ENCODE measurements at regions not wholly inside any gene's neighbourhood (a gene's known extent, or its start where the extent isn't known, plus 50 kb on each side); places are given as distances from the start of the nearest gene placed in this dataset.

GRCh38 chr13:80171096-80171495 lies 169.8 kb downstream of the SPRY2 start:
- H3K36me3 Mint-ChIP-seq: peaks cover 4% of the 10 kb centered on the region; the same call in 1 of the 2 replicates
- no peak for ATAC-seq
- CTCF ChIA-PET: no interaction called here
- POLR2A ChIA-PET: no interaction called here
- H3K27ac Mint-ChIP-seq: no peak overlapping the region
- no peak for DNase-seq (ENCODE audit: low spot score)
- no peak overlapping the region for H3K4me3 Mint-ChIP-seq
- no peaks in the 10 kb centered on the region for H3K27me3 Mint-ChIP-seq (ENCODE audit: low read depth)
- TF ChIP-seq ZNF396 (CRISPR knock-in tag; IDR thresholded peaks at IDR 0.05; ENCODE audit: borderline replicate concordance) (no peak), ETV6 (CRISPR knock-in tag; IDR thresholded peaks at IDR 0.05) (no peak), ZNF416 (CRISPR knock-in tag; IDR thresholded peaks at IDR 0.05) (no peak), FOXP4 (CRISPR knock-in tag; IDR thresholded peaks at IDR 0.05) (no peak), CREB1 (CRISPR knock-in tag; IDR thresholded peaks at IDR 0.05) (no peak), TEAD4 (CRISPR knock-in tag; IDR thresholded peaks at IDR 0.05) (no peak), ZNF219 (CRISPR knock-in tag; IDR thresholded peaks at IDR 0.05; ENCODE audit: borderline replicate concordance) (no peak), ATF1 (CRISPR knock-in tag; IDR thresholded peaks at IDR 0.05) (no peak), TEAD1 (CRISPR knock-in tag; IDR thresholded peaks at IDR 0.05) (no peak), NR3C1 (CRISPR knock-in tag; conservative IDR thresholded peaks at IDR 0.05; ENCODE audit: low read depth) (no peak), GRHL2 (CRISPR knock-in tag; IDR thresholded peaks at IDR 0.05; ENCODE audit: insufficient replicate concordance, severe bottlenecking) (no peak)
- TF ChIP-seq, protein P1, sequence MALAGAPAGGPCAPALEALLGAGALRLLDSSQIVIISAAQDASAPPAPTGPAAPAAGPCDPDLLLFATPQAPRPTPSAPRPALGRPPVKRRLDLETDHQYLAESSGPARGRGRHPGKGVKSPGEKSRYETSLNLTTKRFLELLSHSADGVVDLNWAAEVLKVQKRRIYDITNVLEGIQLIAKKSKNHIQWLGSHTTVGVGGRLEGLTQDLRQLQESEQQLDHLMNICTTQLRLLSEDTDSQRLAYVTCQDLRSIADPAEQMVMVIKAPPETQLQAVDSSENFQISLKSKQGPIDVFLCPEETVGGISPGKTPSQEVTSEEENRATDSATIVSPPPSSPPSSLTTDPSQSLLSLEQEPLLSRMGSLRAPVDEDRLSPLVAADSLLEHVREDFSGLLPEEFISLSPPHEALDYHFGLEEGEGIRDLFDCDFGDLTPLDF (CRISPR knock-in tag; IDR thresholded peaks at IDR 0.05): no peak
- TF ChIP-seq, protein P2, sequence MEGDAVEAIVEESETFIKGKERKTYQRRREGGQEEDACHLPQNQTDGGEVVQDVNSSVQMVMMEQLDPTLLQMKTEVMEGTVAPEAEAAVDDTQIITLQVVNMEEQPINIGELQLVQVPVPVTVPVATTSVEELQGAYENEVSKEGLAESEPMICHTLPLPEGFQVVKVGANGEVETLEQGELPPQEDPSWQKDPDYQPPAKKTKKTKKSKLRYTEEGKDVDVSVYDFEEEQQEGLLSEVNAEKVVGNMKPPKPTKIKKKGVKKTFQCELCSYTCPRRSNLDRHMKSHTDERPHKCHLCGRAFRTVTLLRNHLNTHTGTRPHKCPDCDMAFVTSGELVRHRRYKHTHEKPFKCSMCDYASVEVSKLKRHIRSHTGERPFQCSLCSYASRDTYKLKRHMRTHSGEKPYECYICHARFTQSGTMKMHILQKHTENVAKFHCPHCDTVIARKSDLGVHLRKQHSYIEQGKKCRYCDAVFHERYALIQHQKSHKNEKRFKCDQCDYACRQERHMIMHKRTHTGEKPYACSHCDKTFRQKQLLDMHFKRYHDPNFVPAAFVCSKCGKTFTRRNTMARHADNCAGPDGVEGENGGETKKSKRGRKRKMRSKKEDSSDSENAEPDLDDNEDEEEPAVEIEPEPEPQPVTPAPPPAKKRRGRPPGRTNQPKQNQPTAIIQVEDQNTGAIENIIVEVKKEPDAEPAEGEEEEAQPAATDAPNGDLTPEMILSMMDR (IDR thresholded peaks at IDR 0.05): no peak
- TF ChIP-seq, protein P3, sequence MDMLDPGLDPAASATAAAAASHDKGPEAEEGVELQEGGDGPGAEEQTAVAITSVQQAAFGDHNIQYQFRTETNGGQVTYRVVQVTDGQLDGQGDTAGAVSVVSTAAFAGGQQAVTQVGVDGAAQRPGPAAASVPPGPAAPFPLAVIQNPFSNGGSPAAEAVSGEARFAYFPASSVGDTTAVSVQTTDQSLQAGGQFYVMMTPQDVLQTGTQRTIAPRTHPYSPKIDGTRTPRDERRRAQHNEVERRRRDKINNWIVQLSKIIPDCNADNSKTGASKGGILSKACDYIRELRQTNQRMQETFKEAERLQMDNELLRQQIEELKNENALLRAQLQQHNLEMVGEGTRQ (CRISPR knock-in tag; IDR thresholded peaks at IDR 0.05): no peak
- H3K4me1 Mint-ChIP-seq: peaks cover 5% of the 10 kb centered on the region
- peaks cover 6% of the 10 kb centered on the region for H3K9me3 Mint-ChIP-seq

GRCh38 chr13:80168089-80168850 lies 172.7 kb downstream of the SPRY2 start:
- no peak for ATAC-seq
- no peaks in the 10 kb centered on the region for H3K9me3 Mint-ChIP-seq
- POLR2A ChIA-PET: no interaction called here
- no peak for TF ChIP-seq TEAD4 (CRISPR knock-in tag; IDR thresholded peaks at IDR 0.05)
- no peak for TF ChIP-seq ATF2 (CRISPR knock-in tag; IDR thresholded peaks at IDR 0.05; ENCODE audit: borderline replicate concordance, low read depth)
- TF ChIP-seq JUN (CRISPR knock-in tag; IDR thresholded peaks at IDR 0.05): no peak
- TF ChIP-seq, protein P4, sequence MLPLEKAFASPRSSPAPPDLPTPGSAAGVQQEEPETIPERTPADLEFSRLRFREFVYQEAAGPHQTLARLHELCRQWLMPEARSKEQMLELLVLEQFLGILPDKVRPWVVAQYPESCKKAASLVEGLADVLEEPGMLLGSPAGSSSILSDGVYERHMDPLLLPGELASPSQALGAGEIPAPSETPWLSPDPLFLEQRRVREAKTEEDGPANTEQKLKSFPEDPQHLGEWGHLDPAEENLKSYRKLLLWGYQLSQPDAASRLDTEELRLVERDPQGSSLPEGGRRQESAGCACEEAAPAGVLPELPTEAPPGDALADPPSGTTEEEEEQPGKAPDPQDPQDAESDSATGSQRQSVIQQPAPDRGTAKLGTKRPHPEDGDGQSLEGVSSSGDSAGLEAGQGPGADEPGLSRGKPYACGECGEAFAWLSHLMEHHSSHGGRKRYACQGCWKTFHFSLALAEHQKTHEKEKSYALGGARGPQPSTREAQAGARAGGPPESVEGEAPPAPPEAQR (CRISPR knock-in tag; IDR thresholded peaks at IDR 0.05): no peak
- TF ChIP-seq ZMAT4 (CRISPR knock-in tag; IDR thresholded peaks at IDR 0.05): no peak
- TF ChIP-seq, protein P5, sequence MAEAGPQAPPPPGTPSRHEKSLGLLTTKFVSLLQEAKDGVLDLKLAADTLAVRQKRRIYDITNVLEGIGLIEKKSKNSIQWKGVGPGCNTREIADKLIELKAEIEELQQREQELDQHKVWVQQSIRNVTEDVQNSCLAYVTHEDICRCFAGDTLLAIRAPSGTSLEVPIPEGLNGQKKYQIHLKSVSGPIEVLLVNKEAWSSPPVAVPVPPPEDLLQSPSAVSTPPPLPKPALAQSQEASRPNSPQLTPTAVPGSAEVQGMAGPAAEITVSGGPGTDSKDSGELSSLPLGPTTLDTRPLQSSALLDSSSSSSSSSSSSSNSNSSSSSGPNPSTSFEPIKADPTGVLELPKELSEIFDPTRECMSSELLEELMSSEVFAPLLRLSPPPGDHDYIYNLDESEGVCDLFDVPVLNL (CRISPR knock-in tag; IDR thresholded peaks at IDR 0.05; ENCODE audit: borderline replicate concordance, low read depth): no peak
- no peak for TF ChIP-seq SMAD3 (CRISPR knock-in tag; IDR thresholded peaks at IDR 0.05; ENCODE audit: borderline replicate concordance)
- TF ChIP-seq, protein P6, sequence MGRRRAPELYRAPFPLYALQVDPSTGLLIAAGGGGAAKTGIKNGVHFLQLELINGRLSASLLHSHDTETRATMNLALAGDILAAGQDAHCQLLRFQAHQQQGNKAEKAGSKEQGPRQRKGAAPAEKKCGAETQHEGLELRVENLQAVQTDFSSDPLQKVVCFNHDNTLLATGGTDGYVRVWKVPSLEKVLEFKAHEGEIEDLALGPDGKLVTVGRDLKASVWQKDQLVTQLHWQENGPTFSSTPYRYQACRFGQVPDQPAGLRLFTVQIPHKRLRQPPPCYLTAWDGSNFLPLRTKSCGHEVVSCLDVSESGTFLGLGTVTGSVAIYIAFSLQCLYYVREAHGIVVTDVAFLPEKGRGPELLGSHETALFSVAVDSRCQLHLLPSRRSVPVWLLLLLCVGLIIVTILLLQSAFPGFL (CRISPR knock-in tag; IDR thresholded peaks at IDR 0.05; ENCODE audit: borderline replicate concordance): no peak
- no peak for TF ChIP-seq OVOL2 (CRISPR knock-in tag; IDR thresholded peaks at IDR 0.05; ENCODE audit: borderline replicate concordance)

More at GRCh38 chr13:80168089-80168850, 172.7 kb downstream of the SPRY2 start:
- Mint-ChIP-seq H3K27me3 (ENCODE audit: low read depth) (no peaks in the 10 kb centered on the region), H3K4me1 (peaks cover 5% of the 10 kb centered on the region), H3K36me3 (no peaks in the 10 kb centered on the region), H3K27ac (no peak overlapping the region), H3K4me3 (no peak overlapping the region)
- CTCF ChIA-PET: interaction anchor here (0.6 kb wide), 1 partner anchor 167 kb away, joined by 3 read pairs; no protein-coding TSS in a partner anchor
- no peak for DNase-seq (ENCODE audit: low spot score)
